ENCODE measurements at regions not wholly inside any gene's neighbourhood (a gene's known extent, or its start where the extent isn't known, plus 50 kb on each side); places are given as distances from the start of the nearest gene placed in this dataset.
"Not testable (repeated sequence)": the region's sequence is repeated elsewhere in the genome, so short reads cannot be mapped to it uniquely, and the experiment has no call there.

DNA sequence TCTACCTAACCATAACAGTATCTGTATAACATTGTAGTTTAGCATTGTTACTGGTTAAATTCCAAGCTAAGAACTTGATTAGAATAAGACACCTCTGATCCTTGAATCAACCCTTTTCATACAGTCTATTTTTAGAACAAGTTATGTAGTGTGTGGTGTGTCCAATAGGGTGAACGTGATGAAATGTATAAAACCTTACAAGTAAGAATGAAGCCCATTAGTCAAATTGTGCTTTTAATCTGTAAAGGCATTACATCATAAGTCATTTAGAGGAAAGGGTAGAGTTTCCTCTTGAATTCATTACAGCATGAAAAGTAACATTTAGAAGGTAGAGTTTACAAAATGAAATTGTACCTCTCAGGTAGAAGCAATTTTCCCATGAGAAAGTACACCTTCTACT lies 479.2 kb downstream of the LTN1 start:
- DNase-seq: no peak

DNA sequence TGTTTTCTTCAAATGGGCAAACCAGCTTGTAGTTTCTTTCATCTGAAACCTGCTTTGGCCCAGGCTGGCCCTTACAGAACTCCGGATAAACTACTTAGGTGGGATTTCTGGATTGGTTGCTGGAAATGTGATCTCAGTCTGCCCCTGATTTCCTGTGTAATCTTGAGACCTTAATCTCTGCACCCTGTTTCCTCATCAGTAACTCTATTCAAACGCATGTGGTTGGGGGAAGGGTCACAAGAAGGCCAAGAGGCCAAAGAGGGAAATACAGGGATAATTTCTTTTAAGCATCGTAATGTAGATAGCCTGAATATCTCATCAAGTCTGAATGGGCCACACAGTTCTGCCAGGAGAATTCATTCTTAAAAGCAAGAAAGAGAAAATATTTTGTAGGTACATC lies 483.6 kb downstream of the LTN1 start:
- no peak for DNase-seq

DNA sequence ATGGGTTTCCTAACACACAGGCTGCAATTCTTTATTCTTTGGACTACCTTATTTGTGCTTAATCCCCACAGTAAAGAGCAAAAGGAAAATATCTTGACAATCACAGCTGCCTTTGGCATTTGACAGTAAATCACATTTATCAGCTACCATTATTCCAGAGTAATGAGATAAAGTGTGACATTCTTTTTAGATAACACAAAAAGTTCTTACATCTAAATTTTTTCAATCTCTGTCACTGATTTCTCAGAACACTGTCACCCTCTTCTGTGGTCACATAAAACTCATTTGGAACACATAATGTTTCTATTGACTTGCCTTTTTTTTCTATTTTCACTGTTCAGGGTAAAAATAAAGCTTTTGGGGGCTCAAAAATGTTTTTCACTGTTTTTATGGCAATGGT lies 484.6 kb downstream of the LTN1 start:
- no peak for DNase-seq

DNA sequence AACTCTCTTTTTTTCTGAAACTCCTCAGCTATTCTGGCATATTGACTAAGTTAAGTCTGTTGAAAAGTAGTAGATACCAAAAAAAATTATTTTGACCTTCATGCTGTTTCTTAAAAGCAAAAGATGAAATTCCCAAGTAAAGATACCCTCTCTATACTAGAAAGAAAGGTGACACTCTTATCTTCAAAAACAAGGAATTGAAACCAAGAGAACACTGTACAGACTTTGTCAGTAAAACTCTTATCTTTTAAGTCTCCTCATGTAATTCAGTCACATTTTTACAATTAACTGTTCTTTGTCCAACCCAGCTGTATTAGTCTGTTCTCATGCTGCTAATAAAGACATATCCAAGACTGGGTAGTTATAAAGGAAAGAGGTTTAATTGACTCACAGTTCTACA lies 496.2 kb downstream of the LTN1 start:
- DNase-seq: no peak

DNA sequence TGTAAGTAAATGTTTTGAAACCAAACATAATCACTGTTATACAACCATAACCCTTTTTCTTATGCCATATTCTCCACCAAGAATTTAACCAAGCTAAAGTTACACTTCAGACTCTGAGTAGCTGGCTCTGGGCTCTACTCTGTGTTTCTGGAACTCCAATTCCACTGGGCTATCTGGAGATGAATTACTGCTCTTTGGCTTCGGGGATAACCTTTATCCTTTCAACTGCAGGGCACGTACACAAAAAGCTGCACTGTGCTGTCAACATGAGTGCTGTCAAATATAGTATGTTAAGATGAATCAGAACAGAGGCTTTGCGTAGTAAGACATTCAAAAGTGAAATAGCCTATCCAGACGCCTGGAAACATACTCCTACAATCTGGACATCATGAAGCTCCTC lies 500.6 kb downstream of the LTN1 start:
- DNase-seq: no peak

DNA sequence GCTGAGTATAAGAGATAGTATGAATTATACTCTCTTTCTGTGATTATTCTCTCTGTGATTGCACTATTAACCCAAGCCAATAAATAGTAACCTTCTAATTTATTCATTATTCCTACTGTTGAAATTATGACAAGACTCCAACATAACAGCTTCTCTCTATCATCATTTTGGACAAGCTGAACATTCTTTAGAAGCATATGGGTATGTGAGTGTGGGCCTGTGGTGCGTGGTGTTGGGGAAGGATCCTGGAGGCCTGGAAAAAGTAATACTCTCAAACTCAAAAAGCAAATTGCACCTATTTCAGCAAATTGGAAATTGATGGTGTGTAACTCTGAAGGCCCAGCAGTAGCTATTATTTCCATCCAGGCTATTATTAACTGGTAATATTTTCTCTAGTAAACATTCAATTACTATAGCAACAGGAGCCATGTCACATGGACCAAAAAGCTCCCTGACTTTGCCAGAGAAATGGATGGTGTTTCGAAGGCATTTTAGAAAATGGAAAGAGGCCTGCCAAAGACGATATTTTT lies 502.8 kb downstream of the LTN1 start:
- DNase-seq: no peak

DNA sequence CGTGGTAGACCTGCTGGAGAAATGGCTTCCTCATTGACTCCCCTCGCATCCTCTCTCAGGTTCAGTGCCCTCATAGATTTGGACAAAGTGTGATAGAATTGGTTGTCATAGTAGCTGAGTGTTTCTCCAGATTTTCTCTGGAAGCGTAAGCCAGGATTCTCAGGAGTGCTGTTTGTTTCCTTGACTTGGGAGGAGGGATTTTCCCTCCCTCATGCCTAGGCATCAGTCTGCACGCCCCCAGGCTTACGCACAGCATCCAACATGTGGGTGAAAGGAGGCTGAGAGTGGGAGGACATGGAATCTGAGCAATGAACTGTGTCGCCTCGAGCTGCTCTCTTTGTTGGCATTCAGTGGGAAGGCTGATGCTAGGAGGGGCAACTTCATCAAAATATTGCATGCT lies 503.5 kb downstream of the LTN1 start:
- no peak for DNase-seq

DNA sequence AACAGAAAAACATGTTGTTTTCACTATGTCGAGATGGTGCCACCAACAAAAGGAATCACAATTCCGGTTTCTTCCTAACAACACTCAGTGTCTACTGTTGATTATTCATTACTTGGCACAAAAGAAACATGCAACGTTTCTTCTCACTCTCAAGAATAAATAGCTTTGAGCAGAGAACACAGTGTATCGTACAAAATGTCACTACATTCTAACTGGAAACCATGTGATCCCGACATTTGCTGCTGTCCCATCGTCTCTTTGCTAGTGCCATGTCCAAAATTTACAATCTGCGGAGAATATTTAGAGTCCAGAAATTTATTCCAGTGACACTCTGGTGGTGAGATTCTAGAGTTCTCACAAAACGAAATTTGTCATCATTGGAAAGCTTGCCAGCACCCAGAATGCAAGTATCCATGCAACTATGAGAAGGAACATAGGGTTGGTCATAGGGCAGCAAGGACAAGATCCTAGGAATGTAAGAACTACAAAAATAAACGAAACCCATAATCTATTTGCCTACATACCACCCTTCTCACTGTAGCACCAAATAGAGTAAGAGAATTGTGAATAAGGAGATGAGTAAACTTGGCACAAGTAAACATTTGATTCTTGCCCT lies 505.1 kb downstream of the LTN1 start:
- DNase-seq: no peak

DNA sequence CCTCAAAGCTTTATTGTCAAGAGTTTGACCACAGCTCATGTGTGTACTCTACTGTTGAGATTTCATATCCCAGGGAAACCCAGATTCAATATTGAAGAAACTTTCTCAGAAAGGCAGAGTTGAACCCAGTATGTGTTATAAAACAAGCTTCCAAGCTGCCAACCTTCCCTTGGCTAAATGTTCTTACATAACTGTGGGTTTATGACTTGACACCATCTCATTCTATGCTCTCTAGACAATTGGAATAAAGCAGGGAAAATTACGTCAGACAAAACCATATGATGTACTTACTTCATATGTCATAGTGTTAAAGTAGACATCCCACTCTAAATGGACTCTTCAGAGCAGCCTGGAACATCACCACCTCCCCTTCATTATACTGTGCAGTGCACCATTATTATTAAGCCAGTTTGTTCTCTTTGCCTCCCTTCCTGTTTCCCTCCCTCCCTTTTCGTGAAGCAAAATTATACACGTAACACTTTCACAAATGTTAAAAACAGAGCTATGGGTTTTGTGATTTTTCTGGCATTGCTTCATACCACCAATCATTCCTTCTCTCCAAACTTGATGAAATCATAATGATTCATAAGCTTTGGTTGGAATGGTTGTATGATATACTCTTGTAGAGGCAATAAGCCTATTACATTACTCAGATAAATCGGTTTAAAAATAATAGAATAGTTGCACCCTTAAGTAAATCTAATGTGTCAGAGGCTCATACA lies 507.2 kb downstream of the LTN1 start:
- no peak for DNase-seq

DNA sequence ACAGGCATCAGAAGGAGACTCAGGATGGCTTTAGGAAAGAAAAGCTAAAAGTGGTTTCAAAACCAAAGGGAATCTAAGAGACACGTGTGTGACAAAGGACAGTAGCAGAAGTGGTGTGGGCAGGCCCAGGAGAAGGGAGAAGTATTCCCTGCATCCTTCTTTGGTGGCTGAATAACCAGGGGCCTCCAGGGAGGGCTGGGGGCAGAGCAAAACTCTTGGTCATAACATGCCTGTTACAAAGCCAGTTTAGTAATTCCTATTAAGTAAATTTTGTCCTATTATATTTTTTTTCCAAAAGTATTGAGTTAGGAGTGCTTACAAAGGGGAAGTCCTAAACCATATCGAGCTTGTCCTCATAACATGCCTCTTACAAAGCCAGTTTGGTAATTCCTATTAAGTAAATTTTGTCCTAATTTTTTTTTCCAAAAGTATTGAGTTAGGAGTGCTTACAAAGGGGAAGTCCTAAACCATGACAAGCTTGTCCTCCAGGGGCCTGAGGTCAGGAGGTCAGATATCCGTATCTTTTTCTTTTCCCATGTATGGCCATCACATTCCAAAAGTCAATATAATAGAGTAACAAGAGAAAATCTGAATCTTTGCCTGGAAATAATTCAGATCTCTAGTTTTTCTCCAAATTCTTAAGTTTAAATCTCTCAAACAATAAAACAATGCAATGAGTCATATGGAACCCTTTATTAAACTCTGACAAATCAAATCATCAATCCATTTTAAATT lies 509.2 kb downstream of the LTN1 start:
- no peak for DNase-seq

DNA sequence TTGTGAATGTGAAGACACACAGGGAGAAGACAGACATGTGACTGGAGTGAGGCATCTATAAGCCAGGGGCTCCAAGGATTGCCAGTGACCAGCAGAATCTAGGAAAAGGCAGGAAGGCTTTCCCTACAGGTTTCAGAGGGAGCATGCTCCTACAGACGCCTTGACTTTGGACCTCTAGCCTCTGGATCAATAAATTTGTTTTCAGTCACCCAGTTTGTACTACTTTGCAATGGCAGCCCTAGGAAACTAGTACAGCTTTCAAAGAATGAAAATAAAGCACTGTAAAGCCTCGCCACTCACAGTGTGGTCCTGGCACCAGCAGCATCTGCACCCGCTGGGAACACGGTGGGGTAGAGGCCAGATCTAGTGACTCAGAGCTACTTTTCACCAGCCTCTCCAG lies 510.0 kb downstream of the LTN1 start:
- no peak for DNase-seq

DNA sequence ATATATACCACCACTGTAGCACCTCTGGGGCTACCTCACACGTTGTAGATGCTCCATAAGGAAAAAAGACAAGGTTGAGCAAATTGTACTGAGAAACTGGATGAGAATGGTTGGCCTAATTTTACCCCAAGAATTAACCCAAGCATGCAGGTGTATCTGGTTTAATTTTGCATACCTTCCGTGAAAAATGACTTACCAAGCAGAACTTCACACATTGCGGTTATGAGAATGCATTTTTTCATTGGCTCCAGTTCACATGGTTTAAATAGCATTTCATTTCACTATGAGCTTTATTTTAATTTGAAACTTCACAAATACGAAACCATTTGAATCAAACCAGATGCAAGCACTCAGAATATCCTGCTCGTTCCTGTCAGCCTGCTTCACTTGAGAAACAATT lies 512.2 kb downstream of the LTN1 start:
- no peak for DNase-seq

DNA sequence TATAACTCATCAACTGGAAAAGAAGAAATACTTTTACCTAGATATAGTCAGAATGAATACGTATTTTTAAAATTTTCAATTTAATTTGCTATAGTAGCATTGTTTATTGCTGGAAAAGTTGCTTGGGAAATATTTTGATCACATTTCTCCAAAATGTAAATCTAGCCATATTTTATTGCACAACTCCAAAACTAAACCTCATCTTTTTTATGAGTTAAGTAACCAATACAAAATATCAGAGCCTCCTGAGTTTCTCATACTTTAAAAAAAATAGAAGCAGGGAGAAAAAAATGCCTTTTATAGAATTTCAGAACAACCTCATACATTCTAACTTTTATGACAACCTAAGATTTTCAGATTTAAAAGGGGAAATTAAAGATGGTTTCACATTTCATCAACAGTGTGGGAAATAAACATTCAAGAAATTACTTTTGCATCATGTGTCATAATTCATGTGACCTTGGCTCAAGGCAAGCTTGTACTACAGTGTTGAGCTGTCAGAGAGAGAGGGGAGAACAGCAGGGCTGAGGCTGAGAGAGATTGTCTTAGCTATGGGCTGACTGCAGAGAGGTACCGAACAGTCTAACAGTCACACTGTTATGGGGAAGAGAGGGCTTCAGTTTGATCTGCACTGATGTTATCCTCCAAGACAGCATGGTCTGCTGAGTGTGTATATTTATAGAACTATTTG lies 519.0 kb downstream of the LTN1 start:
- no peak for DNase-seq

DNA sequence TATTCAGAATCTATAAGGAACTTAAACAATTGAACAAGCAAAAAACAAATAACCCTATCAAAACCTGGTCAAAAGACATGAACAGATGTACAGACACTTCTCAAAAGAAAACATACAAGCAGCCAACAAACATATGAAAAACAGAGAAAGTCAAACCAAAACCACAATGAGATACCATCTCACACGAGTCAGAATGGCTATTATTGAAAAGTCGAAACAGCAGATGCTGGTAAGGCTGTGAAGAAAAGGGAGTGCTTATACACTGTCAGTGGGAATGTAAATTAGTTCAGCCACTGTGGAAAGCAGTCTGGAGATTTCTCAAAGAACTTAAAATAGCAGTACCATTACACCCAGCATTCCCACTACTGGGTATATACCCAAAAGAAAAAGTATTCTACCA lies 520.1 kb downstream of the LTN1 start:
- DNase-seq: not testable (repeated sequence)

DNA sequence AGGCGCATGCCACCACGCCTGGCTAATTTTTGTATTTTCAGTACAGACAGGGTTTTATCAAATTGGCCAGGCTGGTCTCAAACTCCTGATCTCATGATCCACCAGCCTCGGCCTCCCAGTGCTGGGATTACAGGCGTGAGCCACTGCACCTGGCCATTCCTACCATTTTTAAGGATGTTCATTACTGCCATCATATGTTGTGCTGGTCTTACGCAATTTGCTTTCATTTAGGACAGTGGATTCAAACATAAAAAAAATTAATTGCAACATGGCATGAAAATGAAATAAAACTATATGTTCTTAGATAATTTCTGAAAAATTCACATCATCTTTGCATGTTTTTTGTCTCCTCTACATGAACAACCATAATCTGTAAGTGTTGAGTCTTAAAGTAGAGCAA lies 527.7 kb downstream of the LTN1 start:
- no peak for DNase-seq

DNA sequence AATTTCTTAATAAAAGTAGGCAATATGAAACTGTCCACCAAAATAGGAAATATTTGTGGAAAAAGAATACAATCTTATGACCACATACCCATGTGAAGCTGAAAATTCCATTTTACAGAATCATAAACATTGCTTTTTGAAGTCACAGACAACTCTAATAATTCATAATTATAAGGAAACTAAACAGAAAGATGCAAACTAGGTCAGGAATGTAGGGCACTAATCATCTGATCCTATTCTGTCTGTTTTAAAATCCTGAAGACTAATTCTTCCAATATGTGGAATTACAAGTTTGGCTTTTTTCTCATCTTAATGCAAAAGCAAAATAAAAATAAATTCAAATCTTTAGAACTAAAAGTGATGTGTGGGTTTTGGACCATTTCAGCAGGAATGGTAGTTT lies 528.6 kb downstream of the LTN1 start:
- DNase-seq: no peak

DNA sequence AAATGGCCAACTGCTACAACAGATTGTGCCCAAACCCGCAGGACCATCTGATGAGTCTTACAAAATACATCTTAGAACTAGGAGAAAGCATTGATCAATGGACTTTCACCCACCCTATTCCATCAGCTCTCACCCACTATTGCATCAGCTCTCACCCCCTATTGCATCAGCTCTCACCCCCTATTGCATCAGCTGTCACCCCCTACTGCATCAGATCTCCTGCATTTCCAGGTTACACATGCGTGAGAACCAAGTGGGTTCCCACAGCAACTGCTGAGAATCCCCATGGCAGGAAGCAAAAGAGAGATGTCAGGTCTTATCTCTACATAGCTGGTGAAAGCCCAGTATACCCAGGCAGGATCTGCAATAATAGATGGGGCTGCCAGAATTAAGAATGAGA lies 533.5 kb downstream of the LTN1 start:
- DNase-seq: no peak

DNA sequence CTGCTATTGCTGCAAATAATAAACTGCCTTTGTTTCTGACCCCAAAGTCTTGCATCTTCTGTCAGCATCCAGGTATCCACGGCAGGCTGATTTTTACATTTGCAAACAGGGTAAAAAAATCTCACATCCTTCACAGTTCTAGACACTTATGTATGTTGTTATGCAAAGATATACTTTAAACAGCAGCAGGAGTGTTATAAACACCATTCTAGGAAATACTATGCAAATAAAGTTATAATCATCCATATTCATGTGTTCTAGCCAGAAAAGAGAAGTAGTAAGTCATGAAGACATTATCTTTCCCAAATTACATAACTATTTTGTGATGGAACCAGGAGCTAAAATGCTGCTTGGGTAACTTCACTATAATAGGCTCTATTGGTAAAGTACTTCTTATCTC lies 534.2 kb downstream of the LTN1 start:
- no peak for DNase-seq

DNA sequence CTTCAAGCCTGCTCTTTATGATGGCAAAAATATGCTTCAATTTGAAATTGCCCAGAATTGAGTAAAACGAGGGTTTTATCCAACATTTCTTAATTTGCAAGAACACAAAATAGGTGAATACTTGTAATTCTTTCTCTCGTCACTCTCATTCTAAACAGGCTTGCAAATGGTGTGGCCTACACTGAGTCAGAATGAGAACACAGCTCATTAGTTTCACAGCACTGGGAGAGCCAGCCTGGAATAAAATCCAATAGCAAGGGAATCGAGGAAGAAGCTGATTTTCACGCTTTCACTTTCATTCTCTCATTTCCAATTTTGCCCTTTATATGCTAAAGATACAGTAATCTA lies 537.5 kb downstream of the LTN1 start:
- DNase-seq: no peak

DNA sequence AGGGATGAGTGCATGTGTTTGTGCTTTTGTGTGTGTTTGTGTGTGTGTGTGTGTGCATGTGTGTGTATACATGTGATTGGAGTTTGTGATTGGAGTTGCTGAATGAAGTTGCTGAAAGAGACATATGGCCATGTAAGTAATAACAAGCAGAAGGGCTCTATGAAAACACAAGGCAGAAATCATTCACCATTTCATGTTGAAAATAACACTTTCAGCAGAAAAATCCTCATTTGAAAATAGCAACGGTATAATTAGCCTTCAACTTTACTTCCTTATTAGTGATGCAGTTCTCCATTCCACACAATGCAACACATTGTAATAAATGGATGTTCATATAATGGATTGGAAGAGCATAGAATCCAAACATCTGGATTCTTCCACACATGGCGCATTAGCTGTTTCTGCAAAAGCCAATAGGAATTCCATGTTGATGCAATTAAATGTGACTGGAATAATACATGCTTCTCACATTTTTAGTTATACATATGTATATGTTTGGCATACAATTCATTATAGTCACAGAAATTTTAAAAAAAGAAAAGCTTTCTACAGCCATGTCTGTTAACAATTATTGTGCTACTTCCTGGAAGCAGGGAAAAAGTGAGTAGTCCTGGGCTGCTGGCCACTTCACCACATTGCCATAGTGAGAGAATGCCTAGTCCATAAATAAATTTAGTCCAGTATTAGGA lies 538.0 kb downstream of the LTN1 start:
- no peak for DNase-seq

DNA sequence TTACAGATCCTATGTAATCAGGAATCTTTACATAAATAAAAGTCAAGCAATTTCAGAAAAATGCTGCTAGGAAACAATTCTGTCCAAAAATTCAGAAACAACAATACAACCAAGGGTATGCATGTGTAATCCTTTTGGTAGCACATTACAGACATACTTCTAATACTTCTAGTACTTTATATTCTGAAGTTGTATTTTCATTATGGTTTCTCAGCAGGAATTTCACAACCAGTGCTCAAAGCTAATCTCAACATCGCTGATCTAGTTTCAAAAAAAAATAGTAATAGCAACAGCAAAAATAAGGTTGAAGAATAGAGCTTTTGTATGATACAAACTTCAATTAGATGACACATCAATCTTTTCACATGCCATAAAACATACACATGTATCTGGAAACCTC lies 545.2 kb downstream of the LTN1 start:
- DNase-seq: no peak

DNA sequence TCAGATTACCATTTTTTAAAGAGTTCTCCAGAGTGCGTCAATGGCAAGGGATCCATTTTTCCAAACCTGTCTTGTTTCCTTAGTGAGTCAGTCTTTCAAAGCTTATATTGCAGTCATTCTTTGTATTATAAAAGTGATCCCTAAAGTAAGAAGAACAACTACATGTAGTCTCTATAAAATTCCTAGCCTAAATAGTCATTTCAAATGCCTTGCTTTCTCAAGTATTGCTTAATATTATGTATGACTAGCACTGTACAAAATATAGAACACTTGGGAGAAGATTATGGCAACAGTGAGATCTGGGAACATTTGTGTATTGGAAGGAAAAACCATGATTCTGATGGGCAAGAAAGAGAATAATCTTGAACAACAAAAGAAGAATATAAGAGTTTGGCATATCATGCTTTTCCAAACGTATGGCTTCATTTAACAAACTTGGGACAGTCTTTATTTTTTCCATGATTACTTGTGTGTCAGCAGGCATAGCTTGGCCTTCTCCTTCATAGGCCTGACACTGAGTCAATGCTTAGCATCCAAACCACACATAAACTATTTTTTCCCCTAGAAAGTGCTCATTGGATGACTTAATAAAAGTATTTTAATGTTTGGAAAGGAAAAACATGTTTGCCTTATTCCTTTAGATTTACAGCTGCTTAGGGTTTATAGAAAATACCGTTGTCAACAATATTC lies 547.4 kb downstream of the LTN1 start:
- DNase-seq: no peak

All from activated CD8-positive, alpha-beta memory T cell treated with anti-CD3 and anti-CD28 coated beads, Interleukin-2, amount 50 U/mL, for 4 hours (primary cell).